Stimulated activated CD4-positive, alpha-beta T cell treated with anti-CD3 and anti-CD28 coated beads, Interleukin-15, amount 100 ng/mL, for 24 hours (primary cell): ENCODE measurements at regions not wholly inside any gene's neighbourhood (a gene's known extent, or its start where the extent isn't known, plus 50 kb on each side); places are given as distances from the start of the nearest gene placed in this dataset.

Source experiments
- DNase-seq: peaks from one replicate; pipeline ENCODE4 v3.0.0-alpha.2; 2020

GRCh38 chr17:62913991-62914570 is 52.0 kb upstream of the TANC2 start:
- DNase-seq = no peak

DNA sequence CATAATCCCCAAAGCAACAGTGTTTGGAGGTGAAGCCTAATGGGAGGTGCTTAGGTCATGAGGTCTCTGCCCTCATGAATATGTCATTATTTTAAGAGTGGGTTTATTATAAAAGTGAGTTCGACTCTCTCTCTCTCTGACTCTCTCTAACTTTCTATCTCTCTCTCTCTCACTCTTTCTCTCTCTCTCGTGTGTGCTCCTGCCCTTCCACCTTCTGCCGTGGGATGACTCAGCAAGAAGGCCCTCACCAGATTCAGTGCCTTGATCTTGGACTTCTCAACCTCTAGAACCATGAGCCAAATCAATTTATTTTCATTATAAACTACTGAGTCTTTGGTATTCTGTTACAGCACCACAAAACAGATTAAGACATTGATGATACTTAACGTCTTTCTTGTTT is 53.7 kb upstream of the TANC2 start:
- DNase-seq = no peak

GRCh38 chr17:62911114-62911513 is 54.9 kb upstream of the TANC2 start:
- DNase-seq = no peak

DNA sequence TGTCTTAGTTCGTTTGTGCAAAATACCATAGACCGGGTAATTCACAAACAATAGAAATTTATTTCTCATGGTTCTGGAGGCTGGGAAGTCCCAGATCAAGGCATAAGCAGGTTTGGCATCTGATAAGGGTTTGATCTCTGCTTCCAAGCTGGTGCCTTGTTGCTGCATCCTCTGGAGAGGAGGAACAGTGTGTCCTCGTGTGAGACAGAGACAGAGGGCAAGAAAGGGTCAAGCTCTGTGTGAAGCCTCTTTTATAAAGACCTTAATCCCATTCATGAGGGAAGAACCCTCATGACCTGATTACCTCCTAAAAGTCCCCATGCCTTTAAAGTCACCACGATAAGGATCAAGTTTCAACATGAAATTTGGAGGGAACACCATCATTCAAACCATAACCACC is 55.8 kb upstream of the TANC2 start:
- DNase-seq = no peak

GRCh38 chr17:62907961-62908360 is 58.1 kb upstream of the TANC2 start:
- DNase-seq = no peak

DNA sequence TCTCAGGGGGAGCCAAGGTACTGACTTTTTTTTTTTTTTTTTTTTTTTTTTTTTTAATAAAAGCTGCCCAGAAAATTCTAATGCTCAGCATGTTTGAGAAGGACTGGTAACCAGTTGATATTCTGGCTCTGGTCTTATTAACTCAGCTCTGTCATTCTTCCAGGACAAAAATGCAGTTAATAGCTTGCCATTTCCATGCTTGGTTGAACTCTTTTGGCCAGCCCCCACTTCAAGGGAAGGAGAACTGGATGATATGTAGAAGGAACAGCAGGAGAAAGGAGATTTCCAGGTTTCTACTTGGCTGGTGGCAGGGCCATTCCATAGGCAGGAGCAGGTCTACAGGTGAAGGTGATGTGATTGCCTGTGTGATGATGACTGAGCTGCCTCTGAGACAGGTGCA is 59.2 kb upstream of the TANC2 start:
- DNase-seq = no peak

- DNase-seq = no peak
These were observed 60.8 kb upstream of the TANC2 start for GRCh38 chr17:62905233-62905632.

- DNase-seq = no peak
These were observed 63.4 kb upstream of the TANC2 start for GRCh38 chr17:62902531-62903220.

GRCh38 chr17:62901544-62901943 is 64.5 kb upstream of the TANC2 start:
- DNase-seq = no peak

DNA sequence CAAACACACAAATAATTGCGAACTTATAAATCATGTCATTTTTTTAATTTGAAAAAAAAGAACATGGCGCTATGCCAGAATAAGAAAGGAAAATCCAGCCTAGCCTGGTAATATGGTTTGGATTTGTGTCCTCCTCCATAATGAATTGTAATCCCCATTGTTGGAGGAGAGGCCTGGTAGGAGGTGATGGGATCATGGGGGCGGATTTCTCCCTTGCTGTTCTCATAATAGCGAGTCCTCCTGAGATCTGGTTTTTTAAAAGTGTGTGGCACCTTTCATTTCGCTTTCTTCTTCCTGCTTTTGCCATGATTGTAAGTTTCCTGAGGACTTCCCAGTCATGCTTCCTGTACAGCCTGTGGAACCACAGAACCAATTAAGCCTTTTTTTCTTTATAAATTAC is 65.9 kb upstream of the TANC2 start:
- DNase-seq = no peak

- no peak for DNase-seq
These were observed 66.7 kb upstream of the TANC2 start for GRCh38 chr17:62899361-62899760.

DNA sequence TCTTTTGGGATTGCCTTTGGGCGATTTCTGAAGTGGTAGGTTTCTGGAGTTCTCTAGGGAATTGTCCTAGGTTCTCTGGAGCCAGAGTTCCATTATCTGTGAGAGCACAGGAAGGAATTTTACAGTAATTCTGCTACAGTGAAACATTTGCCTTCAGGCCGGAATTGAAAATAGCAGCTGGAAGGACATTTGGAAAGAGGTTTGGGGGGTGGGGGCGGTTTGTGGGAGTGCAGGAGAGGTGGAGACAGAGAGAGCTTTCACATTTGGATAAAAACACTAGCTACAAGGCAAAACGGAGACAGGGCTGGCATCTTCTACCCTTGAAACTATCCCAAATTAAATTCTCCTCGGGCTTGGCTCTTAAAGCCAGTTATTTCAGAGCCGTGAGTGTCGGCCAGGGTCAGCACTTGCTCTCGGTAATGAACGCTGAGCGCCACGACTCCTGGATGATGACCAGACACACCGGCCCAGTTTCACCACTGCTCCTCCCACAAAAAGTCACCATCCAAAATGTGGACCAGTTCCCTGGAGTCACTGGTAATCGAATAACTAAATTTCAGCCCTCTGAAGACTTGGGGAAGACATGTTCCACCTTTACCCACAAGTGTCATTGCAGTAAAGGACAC is 67.7 kb upstream of the TANC2 start:
- DNase-seq = no peak

- DNase-seq = no peak
These were observed 68.3 kb upstream of the TANC2 start for GRCh38 chr17:62897706-62898105.

GRCh38 chr17:62895320-62896301 is 70.4 kb upstream of the TANC2 start:
- DNase-seq = no peak

DNA sequence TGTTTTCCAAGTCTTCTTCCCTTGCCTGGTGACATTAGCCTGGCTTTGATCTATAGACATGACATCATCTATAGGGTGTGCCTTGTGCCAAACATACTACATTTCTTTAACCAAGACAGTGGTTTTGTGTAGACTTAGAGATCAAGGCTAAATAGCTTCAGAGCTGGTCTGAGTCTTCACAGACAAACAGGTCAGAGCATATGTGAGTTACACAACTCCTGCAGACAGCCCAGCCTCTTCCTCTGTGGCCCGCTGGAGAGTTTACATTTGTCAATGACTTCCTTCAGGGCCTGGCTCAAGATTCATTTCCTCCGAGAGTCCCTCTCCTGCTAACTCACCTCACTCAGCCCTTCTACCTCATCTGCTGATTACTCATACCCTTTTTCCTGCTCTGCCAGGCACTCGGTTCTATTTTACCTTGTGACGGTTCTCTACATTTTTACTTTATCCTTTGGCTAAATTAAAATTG is 73.1 kb upstream of the TANC2 start:
- peak; percentile 27 for DNase-seq

DNA sequence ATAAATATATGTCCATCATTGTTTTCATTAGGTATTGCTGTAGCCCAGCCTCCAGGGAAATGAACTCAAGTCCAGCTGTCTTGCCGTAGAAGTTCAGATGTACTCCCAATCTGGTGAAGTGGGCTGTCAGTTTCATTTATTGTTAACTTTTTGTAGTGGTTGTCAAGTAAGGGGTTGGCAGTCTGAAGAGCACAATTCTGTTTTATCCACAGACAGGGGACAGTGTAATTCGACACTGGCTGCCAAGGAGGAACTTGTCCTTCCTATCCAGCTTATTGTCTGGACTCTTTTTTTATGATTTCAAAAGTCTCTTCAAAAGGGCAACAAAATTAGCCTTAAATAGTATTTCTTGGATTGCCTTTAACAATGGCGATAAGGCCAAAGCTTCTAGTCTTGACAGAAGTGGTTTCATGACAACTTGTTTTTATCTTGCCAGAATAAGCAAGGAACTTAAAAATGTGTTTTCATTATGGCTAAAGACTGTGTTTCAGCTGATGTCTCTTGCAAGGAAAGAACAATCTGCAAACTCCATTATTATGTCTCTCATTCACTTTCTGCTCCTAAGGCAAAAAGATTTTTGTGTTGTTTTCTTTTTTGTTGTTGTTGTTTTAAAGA is 73.9 kb upstream of the TANC2 start:
- DNase-seq = no peak

DNA sequence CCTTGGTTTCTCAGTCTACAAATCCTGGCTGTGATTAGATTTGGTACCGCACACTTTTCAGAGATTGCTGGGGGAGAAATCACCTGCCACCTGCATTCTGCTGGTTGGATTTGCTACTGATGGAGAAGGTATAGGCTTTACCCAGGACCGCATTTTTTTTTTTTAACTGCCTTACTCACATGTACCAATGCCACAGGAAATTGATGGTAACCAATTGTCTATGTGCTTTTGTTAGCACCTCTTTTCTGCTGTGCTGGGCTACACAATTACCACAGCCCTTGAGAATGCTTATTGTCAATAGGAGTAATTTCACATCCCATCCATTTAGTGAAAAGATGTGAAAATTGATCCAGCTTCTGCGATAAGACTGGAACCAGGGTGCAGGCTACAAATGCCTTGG is 74.4 kb upstream of the TANC2 start:
- no peak for DNase-seq

- no peak for DNase-seq
These were observed 77.3 kb upstream of the TANC2 start for GRCh38 chr17:62888765-62889164.

- DNase-seq = no peak
These were observed 77.9 kb upstream of the TANC2 start for GRCh38 chr17:62888148-62888547.

DNA sequence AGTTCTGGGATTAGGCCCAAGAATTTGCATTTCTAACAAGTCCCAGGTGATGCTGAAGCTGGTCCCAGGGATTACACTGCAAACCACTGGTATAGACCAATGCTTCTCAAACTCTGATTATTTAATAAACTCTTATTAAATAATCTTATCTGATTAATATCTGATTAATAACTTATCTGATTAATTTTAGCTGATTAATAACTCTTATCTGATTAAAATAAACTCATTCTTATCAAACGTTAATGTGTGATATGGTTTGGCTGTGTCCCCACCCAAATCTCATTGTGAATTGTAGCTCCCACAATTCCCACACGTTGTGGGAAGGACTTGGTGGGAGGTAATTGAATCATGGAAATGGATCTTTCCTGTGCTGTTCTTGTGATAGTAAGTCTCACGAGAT is 78.6 kb upstream of the TANC2 start:
- no peak for DNase-seq

DNA sequence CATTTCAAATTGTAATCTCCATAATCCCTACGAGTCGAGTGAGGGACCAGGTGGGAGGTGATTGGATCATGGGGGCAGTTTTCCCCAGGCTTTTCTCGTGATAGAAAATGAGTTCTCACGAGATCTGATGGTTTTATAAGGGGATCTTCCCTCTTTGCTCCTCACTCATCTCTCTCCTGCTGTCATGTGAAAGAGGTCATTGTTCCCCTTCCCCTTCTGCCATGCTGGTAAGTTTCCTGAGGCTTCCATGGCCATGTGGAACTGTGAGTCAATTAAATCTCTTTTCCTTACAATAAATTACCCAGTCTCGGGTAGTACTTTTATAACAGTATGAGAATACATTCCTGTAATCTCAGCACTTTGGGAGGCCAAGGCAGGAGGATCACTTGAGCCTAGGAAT is 76.7 kb upstream of the MARCHF10 start:
- no peak for DNase-seq

DNA sequence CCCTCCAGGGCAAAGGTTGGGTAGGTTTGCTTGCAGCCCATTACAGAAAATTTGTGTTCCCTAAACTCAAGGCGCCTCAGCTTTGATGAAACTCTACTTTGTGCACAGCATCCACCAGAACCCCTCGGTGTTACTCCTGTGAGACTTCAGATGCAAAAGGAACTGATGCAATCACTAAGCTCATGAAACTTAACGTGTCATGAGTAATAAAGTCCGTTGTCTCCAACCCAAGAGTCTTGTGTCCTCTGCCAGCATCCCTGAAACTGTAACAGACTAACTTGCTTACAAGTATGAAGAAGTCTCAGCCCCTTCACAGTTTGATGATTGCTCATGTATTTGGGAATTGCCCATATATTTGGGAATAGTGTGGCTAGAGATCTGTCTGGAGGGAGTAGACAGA is 74.8 kb upstream of the MARCHF10 start:
- no peak for DNase-seq

GRCh38 chr17:62882284-62882683 is 74.2 kb upstream of the MARCHF10 start:
- DNase-seq = no peak
